ENCODE measurements at regions not wholly inside any gene's neighbourhood (a gene's known extent, or its start where the extent isn't known, plus 50 kb on each side); places are given as distances from the start of the nearest gene placed in this dataset.

- Histone ChIP-seq H4K20me1 (ENCODE audit: control insufficient read depth, insufficient read depth) (no peaks in the 10 kb centered on the region), H3K27me3 (replicated peaks in 1 of 2; ENCODE audit: control insufficient read depth in 2 of 2, insufficient read depth in 2 of 2, low read length in 1 of 2) (no peaks in the 10 kb centered on the region; a peak in 2 of 4 replicates), H3K4me2 (ENCODE audit: control insufficient read depth, insufficient read depth) (peak overlapping the region; percentile 71), H3K4me1 (ENCODE audit: control insufficient read depth, insufficient read depth, low read length) (no peaks in the 10 kb centered on the region; the same call in 1 of the 2 replicates), H3K27ac (ENCODE audit: control insufficient read depth, insufficient read depth) (no peak overlapping the region), H3K36me3 (ENCODE audit: control insufficient read depth in 2 of 2, insufficient read depth in 2 of 2, low read length in 1 of 2) (no peaks in the 10 kb centered on the region), H3K9me3 (replicated peaks; ENCODE audit: control insufficient read depth, insufficient read depth, low read length) (no peaks in the 10 kb centered on the region; the same call in 2 of the 3 replicates), H2AFZ (ENCODE audit: control insufficient read depth, low read depth, low read length) (no peak overlapping the region), H3K79me2 (ENCODE audit: control insufficient read depth, insufficient read depth, low read length) (no peaks in the 10 kb centered on the region), H3K9ac (ENCODE audit: control insufficient read depth, insufficient read depth, low read length) (no peak overlapping the region), H3K4me3 (no peak overlapping the region)
- FAIRE-seq (no peak), ATAC-seq (no peak), DNase-seq (ENCODE audit: low read depth, low spot score) (no peak)
- SMC1A ChIA-PET (ENCODE audit: uncharacterized antibody, unreplicated experiment), result no interaction called here
- POLR2A ChIA-PET, result no interaction called here
- intact Hi-C loops (cut with micrococcal nuclease; ENCODE audit: unreplicated experiment), result loop anchor here (10.0 kb wide), 1 partner anchor 58 kb away; no protein-coding TSS in a partner anchor
- TF ChIP-seq MYB (IDR thresholded peaks at IDR 0.05; ENCODE audit: borderline replicate concordance, low read depth, low read length) (no peak), IRF5 (IDR thresholded peaks at IDR 0.05; ENCODE audit: borderline replicate concordance) (no peak), WRNIP1 (IDR thresholded peaks at IDR 0.05; ENCODE audit: borderline replicate concordance, low read depth, low read length) (no peak), PAX5 (IDR thresholded peaks at IDR 0.05; ENCODE audit: borderline replicate concordance, low read depth, low read length) (no peak), SMARCA5 (IDR thresholded peaks at IDR 0.05) (no peak)
- TF ChIP-seq, protein P1, sequence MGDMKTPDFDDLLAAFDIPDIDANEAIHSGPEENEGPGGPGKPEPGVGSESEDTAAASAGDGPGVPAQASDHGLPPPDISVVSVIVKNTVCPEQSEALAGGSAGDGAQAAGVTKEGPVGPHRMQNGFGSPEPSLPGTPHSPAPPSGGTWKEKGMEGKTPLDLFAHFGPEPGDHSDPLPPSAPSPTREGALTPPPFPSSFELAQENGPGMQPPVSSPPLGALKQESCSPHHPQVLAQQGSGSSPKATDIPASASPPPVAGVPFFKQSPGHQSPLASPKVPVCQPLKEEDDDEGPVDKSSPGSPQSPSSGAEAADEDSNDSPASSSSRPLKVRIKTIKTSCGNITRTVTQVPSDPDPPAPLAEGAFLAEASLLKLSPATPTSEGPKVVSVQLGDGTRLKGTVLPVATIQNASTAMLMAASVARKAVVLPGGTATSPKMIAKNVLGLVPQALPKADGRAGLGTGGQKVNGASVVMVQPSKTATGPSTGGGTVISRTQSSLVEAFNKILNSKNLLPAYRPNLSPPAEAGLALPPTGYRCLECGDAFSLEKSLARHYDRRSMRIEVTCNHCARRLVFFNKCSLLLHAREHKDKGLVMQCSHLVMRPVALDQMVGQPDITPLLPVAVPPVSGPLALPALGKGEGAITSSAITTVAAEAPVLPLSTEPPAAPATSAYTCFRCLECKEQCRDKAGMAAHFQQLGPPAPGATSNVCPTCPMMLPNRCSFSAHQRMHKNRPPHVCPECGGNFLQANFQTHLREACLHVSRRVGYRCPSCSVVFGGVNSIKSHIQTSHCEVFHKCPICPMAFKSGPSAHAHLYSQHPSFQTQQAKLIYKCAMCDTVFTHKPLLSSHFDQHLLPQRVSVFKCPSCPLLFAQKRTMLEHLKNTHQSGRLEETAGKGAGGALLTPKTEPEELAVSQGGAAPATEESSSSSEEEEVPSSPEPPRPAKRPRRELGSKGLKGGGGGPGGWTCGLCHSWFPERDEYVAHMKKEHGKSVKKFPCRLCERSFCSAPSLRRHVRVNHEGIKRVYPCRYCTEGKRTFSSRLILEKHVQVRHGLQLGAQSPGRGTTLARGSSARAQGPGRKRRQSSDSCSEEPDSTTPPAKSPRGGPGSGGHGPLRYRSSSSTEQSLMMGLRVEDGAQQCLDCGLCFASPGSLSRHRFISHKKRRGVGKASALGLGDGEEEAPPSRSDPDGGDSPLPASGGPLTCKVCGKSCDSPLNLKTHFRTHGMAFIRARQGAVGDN (IDR thresholded peaks at IDR 0.05), result no peak
- CTCF ChIA-PET, result no interaction called here
- RAD21 ChIA-PET (ENCODE audit: unreplicated experiment), result interaction anchor here (1.2 kb wide), 1 partner anchor 13 kb away, joined by 5 read pairs; no protein-coding TSS in a partner anchor
- WGBS (ENCODE audit: insufficient coverage, insufficient replicate concordance, low lambda C conversion rate, missing lambda C conversion rate), result 1% methylated on average over 6 of the region's 6 CpGs
- BruUV-seq (replicated peaks), result no TSS peak
- in situ Hi-C loops (cut with MboI), result no loop called here
These were observed 278.2 kb downstream of the GATA3 start for GRCh38 chr10:8332730-8333111.
